ENCODE measurements at regions not wholly inside any gene's neighbourhood (a gene's known extent, or its start where the extent isn't known, plus 50 kb on each side); places are given as distances from the start of the nearest gene placed in this dataset.
"Not testable (repeated sequence)": the region's sequence is repeated elsewhere in the genome, so short reads cannot be mapped to it uniquely, and the experiment has no call there.

GRCh38 chr4:111435986-111436744, 709.1 kb upstream of the FAM241A start:
- FAIRE-seq: no peak

GRCh38 chr4:111441687-111442086, 703.6 kb upstream of the FAM241A start:
- no peak for FAIRE-seq

DNA sequence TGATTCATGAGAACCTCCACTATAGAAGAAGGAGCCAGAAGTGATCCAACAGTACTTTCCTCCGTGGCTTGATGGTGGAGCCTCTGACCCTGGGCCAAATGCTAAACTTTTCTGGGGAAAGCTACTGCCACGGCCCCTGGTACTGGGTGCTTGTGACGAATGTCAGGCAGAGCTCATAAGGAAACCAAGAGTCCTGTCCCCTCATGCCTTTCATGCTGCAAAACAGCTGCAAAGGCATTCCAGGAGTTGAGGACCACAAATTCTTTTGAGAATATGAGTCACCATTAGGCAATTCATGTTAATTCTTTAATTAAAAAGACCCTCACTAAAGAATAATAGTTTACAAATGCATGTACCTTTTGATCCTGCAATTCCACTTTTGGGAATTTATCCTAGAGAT, 700.4 kb upstream of the FAM241A start:
- not testable (repeated sequence) for FAIRE-seq

DNA sequence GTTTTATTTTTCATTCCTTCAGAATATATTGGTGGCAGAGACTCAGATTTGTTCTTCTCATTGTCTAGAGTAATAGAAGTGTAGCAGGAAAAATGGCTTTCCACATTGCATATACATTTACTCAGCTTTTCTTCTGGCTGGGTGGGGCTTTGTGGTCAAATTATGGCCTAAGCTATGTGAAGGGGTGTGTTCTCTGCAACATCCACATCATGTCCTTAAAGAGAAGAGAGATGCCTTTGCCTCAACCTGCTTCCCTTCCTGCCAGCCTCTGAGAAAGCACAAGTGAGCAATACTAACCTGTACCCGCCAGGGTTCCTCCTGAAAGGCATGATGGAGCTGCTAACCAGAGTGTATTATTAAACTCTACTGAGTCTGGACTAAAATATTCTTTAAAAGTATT, 695.6 kb upstream of the FAM241A start:
- no peak for FAIRE-seq

DNA sequence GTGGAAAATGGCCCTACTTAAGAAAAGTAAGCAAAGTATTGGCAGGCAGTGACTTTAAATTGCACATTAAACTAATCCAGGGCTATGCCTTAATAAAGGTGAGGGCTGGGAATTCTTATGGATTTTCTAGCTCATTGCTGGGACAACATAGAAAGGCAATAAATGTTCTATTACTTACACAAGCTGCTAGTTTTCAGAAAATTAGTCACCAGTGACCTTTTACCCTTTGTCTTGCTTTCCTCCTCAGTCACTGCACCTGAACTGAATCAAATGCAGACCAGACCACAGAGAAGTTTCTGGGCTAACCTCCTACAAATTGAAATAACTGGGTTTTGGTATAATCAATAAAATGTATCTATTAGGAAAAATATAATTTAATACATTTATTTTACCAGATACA, 694.4 kb upstream of the FAM241A start:
- no peak for FAIRE-seq

- no peak for FAIRE-seq
Measured at GRCh38 chr4:111453216-111453615, 692.0 kb upstream of the FAM241A start.

DNA sequence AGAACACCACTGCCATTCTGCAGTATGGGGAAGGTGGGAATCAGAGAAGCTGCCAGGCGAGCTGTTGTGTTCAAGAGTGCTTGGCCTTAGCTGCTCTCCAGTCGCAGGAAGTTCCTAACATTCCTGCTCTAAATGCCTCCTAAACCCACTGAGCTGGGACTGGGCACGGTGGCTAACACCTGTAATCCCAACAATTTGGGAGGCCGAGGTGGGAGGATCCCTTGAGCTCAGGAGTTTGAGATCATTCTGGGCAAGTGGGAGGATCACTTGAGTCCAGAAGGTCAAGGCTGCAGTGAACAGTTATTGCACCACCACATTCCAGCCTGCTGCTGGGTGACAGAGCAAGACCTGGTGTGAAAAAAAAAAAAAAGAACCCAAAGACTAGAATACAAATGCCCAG, 690.3 kb upstream of the FAM241A start:
- FAIRE-seq: no peak

DNA sequence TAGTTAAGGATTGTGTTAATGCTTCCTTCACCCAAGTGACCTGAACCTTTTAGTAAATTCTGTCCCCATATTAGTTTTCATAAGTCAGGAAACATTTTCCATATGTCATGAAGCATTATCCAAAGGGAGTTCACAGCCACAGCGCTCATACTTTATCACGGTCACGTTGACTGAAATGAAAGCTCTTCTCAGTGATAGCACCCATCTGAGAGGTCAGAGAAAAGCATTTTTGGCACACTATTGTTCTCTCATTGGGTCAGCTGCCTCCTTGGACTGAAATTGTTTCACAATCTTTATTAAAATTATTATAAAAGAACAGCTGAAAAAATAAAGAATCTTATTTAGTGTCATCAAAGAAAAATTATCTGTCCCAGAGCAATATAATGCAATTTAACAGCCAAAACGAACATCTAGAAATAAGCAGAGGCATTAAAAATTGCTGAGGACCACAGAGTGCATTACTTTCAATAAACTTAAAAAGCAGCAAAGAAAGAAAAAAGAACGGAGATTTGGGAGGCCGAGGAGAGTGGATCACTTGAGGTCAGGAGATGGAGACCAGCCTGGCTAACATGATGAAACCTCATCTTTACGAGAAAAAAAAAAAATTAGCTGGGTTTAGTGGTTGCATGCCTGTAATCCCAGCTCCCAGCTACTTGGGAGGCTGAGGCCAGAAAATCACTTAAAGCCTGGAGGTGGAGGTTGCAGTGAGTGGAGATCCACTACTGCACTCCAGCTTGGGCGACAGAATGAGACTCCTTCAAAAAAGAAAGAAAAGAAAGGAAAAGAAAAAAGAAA, 680.8 kb upstream of the FAM241A start:
- no peak for FAIRE-seq

GRCh38 chr4:111466811-111467604, 678.2 kb upstream of the FAM241A start:
- FAIRE-seq: no peak

- no peak for FAIRE-seq
Measured at GRCh38 chr4:111475001-111475400, 670.3 kb upstream of the FAM241A start.

- FAIRE-seq: no peak
Measured at GRCh38 chr4:111475666-111476065, 669.6 kb upstream of the FAM241A start.

GRCh38 chr4:111480510-111480909, 664.7 kb upstream of the FAM241A start:
- FAIRE-seq: no peak

- no peak for FAIRE-seq
Measured at GRCh38 chr4:111483375-111484169, 661.7 kb upstream of the FAM241A start.

GRCh38 chr4:111492496-111492895, 652.8 kb upstream of the FAM241A start:
- FAIRE-seq: no peak

DNA sequence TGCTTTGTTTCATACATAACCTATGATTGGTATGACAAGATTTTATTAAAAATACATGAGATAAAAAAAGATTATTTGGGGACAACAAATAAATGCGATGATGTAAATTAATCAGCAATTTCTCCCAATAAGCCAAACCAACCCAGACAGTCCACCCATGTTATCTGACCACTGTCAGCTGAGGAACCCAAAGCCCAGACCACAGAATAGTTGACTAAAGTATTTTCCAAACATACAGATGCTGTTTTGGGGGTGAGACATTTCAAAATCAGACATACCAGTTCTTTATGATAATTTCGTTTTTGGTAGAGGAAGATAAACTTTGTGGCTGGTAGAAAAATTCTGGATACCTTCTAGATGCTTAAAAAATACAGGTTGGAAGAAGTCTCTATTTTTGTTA, 650.8 kb upstream of the FAM241A start:
- FAIRE-seq: no peak

DNA sequence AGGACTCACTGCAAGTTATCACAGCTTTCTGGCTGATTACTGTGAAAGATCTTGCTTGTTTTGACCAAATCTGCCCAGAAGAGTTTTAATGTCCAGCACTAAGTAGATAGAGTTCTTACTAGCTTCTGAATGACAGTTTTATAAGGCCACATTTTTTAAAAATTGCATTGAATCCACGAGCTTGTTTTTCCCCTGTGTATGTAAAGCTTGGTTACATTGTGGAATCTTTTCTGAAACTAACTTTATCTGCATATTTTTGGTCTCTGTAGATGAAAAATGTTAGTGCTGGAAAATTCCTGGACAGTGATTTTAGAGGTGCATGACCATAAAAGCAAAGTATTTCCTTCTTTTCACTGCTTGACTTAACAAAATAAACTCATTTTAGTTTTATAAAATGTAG, 650.3 kb upstream of the FAM241A start:
- FAIRE-seq: no peak

DNA sequence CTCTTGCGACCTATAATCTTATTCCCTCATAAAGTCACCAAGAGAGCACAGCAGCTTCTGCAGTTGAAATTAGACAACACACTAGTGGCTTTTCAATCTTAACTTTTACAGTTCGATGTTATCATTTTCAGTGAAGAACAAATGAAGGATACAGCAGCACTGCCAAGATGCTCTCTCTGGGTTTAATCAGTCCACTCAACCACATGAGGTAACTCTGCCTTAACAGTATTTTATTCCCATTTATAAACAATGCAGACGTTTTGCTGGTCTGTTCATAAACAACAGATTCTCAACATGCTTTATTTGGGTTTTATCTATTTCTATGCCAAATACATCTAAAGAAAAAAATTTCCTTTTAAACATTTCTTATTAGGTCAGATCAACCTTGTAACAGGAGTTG, 646.0 kb upstream of the FAM241A start:
- no peak for FAIRE-seq

DNA sequence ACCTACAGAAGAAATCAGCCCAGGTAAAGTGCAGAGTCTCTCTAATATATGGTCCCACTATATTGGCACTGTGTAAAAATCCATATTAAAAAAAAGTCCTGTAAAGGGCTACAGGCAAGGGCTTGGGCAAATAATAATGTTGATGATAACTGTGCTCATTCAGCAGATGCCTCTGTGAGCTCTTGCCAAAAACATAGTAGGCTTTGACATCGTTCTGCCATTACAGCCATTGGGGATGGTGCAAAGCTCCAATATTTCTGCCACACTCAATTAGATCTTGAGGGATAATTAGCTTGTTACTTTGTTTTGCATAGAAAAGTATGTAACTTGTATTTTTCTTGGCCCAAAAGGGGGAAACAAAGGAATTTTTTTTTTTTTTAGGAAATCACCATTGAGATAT, 645.5 kb upstream of the FAM241A start:
- no peak for FAIRE-seq

DNA sequence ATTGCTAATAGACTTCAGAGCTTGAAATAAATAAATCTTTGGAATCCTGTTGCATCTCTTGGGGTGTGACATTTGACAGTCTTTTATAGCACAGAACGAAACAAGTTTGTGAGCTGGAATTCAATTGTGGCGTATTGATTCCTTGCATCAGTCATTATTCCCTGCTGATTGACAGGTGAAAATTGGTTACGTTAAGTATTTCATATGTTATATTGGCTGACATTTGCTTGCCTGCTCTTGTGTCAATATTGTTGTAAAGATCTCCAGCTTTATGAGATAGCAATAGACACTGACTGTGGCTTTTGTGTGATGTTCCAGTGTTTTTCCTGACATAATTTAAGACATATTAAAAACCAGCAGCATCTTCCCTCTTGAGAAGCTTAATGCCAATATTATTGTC, 644.4 kb upstream of the FAM241A start:
- no peak for FAIRE-seq

- no peak for FAIRE-seq
Measured at GRCh38 chr4:111501946-111502345, 643.3 kb upstream of the FAM241A start.

GRCh38 chr4:111502626-111503025, 642.6 kb upstream of the FAM241A start:
- no peak for FAIRE-seq

DNA sequence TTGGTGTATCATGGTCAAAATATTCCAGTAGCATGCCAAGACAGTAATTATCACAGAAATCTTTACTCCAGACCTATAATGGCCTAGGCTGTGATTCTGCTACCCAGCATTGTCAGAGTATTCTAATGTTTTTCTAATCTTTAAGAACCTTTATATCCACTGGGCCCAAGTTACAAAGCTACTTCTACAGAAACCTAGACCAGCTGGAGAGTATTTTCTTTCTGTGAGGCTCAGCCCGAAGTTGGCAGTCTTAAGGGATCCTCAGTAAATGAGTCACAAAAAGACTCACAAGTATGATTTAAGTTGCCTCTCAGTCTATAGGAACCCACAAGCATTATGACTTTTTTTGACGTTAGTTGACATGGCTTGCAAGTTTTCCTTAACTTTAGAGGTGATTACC, 638.5 kb upstream of the FAM241A start:
- no peak for FAIRE-seq

DNA sequence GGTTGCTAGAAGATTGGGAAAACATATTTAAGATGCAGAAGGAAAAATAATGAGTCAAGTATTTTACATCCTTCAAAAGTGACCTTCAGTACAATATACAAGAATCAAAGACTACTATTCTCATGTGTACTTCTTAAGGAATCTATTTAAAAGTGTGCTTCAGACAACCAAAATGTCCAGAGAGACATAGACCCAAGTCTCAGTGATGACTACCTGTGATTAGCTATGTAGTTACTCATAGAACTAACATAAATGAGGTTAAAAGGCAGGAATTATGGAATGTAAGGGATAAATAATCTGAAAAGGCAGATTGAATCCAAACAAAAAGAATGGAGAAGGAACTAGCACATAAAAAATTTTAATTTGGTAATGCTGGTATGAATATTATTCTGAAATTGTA, 634.7 kb upstream of the FAM241A start:
- FAIRE-seq: no peak
